Fibroblast of skin of left biceps (primary cell): ENCODE measurements at regions not wholly inside any gene's neighbourhood (a gene's known extent, or its start where the extent isn't known, plus 50 kb on each side); places are given as distances from the start of the nearest gene placed in this dataset.
"Not testable (repeated sequence)": the region's sequence is repeated elsewhere in the genome, so short reads cannot be mapped to it uniquely, and the experiment has no call there.

ENCODE experiments used
- DNase-seq, 2 experiments: peaks; one replicate each; pipeline ENCODE4 v3.0.0-alpha.2; 2013; ENCODE audit warnings: low read depth in 2 of 2

DNA sequence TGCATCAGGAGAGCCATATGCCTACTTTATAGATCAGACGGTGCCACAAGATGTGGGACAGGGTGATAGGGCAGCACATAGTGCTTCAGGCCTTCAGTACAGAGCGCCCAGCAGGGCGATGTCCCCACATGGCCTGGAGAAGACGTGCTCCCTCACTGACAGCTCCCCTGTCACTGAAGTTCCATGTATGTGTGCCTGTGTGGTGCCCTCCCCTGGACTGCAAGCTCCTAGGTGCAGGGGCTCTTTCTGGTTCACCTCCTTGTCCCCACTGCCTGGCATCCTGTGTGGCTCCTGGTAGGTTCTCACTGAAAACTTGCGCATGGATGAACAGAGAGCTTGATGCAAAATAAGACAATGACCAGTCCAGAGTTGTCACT, 233.1 kb downstream of the GADD45G start:
- no peak for DNase-seq

DNA sequence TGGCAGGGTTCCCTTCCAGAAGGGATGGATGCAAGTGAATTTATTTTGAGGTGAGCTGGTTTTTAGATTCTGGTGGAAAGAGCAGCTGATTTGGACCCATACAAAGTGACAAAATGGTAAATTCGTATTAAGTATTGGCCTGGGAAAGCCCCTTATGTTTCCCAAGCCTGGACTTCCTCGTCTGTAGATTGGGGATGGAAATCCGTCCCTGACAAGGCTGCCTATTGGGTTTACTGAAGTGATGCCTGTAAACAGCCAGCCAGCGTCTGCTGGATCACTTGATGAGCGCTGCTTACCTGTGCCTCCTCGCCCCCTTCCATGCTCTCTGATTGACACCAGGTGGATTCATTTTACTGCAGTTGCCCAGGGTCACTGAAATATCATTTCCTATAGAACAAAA, 233.8 kb downstream of the GADD45G start:
- no peak for DNase-seq

DNA sequence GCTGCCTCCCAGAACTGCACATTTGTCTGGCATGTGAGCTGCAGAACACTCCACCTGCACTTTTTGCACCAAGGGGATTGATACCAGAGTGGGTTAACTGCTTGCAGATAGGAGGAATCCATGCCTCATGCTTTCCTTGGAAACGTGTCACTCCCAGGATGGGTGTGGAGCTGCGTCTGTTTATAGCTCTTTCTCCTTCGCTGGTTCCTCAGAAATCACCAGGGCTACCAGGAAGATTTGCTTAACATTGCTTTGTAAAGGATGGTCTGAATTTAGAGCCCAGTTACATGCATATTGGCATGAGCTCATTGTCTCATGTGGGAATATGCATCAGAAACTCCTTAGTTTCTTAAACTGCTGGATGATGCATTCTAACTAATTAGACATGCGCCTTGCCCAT, 234.6 kb downstream of the GADD45G start:
- DNase-seq, result no peak

DNA sequence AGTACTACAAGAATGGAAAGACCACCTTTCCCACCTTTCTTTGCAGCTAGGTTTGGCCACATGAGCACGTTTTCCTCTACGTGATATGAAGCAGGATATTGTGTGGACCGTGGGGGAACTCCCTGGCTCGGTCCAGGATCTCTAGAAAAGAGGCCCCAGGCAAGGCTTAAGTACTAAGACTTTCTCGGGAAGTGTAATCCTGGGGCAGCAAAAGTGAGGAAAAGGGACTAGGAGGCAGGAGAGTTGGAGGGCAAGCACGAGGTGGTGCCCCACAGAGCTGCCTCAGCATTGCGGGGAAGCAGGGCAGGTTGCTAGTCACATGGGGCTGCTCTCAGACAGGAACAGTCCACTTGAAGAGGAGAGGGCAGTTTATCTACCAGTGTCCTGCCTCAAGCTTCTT, 235.1 kb downstream of the GADD45G start:
- DNase-seq, result no peak

DNA sequence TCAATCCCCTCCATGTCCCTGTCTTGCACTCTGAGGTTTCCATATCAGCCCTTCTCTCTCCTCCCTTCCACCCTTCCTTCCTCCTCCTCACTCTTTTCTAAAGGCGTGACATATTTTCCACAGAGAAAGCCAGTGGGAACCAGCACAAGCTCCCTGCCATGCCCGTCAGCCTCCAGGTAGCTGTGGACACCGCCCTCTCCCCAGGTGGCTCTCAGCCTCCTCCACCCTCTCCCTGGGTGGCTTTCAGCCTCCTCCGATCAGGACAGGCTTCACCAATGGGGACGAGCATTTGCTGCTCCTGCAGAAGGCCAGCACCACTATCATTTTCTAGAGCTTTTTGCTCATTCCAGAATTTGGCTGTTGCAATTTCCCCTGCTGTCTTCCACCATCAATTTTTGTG, 236.6 kb downstream of the GADD45G start:
- no peak for DNase-seq

DNA sequence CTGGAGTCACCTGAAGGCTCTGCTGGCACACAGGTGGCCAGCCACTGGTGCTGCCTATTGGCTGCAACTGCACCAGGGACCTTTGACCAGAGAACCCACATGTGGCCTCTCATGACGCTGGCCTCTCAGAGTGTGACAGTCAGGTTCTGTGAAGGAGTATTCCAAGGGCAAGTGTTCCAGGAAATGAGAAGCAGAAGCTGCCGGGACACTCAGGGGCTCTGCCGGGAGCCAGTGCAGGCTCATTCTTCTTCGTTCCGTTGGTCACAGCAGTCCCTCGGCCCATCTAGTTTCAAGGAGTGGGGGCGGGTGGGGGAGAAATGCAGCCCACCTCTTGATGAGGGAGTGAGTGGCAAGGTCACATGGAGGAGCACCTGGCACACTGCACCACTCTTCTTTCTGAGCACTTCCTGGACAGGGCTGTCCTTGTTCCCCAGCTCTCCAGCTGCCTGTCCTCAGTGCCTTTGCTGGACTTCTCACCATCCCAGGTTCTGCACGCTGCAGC, 237.5 kb downstream of the GADD45G start:
- no peak for DNase-seq

DNA sequence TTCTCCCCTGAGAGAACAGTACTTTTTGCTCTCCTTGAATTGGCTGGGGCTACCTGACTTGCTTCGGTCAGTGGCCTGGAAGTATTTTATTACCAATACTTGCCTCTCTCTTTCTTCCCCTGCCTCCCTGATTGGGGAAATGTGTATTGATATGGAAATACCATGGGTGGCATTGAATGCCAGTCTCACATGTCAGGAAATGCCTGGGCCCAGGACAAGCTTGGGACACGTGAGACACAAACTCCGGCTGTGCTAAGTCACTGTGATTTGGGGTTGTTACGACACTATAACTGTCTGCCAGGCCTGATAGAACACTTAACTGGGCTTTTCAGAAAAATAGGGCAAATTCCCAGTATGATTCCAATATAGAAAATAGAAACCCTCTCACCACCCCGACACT, 238.3 kb downstream of the GADD45G start:
- no peak for DNase-seq

DNA sequence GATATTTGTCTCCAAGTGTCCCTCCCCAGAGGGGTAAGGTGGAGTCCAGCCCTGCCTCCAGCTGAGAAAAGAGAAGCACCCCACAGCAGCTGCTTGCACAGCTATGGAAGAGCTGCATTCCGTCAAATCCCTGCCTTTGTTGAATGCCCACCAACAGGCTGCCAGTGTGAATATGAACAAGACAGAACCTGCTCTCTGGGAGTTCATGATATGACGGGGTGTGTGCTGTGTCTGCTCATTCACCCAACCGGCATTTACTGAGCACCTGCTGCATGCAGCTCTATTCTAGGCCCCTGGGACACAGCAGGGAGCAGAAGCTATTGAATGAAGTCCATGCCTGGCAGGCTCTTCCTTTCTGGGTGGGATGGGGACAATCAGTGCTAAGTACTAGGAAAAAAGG, 238.8 kb downstream of the GADD45G start:
- DNase-seq, result no peak

- DNase-seq, result no peak
These were observed 239.3 kb downstream of the GADD45G start for GRCh38 chr9:89844075-89844474.

- no peak for DNase-seq
These were observed 239.7 kb downstream of the GADD45G start for GRCh38 chr9:89844535-89844934.

GRCh38 chr9:89845321-89845720, 240.5 kb downstream of the GADD45G start:
- DNase-seq, result no peak

DNA sequence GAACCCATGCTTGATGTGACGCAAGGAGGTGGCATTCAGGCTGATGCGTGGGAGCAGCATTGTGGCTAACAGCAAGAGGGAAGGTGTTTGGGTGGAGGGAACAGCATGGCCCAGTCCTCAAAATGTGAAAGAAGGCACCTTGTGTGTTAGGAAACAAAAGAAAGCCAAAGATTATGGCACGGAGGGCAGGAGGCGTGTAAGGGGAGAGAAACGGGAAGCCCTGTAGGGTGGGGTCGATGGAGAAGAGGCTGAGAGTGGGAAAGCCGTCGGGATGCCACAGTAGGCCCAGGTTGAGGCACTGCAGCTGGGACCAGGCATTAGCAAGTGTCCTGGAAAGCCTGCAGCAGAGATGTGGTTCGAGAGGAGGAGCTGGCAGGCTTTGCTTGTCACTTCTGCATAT, 241.1 kb downstream of the GADD45G start:
- DNase-seq, result no peak

DNA sequence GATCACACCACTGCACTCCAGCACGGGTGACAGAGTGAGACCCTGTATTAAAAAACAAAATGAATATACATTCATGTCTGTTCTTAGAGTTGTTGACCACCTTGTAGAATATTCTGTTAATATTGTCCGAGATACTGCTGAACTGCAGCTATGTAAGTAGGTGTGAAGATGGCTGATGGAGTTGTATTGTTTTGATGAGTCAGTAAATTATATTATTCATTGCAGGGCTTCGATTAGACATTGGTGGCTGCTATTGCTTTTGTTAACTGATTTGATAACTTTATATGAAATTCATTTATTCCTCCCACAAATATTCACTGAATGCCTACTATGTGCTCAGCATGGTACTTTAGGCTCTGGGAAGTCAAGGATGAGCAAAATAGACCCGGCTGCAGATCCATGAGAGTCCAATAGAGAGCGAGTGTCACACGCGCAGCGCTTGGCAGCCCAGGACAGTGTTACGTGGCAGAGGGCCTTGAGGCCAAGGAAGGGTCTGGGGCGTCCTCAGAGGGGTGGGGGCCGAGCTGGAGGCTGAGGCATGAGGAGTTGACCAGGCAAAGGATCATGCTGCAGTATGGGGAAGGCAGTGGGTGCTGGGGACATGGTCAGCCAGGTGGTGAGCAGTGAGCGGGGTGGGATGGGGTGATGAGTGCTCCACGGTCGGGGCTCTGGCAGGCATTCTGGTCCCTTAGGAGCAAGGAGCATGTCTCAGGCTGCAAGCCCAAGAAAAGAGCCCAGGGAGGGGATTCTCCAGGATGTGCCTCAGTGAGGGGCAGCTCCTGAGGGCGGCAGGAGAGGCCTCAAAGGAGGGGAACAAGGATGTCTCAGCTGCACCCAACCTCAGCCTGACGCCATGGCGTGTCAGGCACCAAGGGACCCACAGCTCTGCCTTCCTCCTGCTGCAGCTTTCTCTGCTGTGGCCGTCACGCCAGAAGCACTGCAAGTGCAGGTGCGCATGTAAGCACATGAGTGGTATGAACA, 243.5 kb downstream of the GADD45G start:
- no peak for DNase-seq

DNA sequence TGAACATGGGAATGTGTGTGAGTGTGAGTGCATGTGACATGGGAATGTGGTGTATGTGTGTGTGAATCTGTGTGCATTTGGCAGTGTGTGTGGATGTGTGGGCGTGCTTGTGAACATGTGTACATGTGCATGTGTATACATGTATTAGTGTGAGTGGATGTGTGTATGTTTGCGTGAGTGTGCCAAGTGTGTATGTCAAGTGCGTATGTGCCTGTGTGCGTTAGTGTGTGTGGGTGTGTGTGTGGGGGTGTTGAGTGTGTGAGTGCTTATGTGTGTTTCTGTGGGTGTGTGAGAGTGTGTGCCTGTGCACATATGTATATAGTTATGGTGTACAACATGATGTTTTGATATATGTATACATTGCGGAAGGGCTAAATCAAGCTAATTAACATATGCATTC, 244.3 kb downstream of the GADD45G start:
- no peak for DNase-seq

DNA sequence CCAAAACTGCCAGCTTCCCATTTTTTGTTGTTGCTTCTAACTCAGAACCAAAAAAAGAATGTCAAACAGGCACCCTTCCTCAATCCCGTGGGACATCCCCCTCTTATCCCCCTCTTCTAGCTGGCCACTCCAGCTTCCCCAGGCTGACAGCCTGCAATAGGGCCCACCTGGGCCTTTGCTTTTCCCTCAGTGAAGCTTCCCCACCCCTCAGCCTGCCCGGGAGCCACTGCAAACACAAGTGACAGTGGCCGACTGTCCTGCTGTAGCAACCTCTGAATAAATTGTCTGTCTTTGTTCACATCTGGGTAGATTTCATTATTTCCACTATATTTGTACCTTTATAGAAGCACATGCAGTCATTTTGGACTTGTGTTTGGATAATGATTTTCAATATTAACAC, 245.3 kb downstream of the GADD45G start:
- DNase-seq, result no peak

DNA sequence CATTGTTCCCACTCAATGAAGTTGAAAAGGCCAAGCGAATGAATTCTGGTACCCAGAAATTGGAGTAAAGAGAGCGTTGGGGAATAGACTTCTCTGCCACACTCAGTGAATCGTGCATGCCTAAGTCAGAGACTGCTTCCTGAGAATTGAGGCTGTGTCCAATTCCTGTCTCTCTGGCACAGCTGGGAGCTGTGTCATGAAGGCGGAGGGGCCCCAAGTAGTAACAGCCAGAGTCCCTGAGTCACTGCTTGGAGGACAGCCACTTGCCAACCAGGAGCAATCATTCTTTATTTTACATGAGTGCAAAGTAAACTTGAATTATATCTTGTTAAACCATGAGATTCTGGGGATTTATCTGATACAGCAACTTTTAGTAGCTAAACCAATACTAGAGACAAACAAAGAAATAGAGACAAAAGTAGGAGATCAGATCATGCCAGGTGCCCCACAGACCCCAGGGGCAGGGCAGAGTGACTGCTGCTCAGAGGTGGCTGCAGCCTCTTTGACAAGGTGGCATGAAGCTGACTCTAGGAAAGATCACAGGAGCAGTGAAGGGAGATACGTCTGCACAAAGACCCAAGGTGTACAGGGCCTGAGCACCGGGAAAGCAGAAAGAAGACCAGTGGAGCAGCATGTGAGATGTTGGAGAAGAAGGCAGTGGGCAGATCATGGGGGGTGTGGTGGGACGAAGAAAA, 246.0 kb downstream of the GADD45G start:
- DNase-seq, result peak; percentile 8 to 13

DNA sequence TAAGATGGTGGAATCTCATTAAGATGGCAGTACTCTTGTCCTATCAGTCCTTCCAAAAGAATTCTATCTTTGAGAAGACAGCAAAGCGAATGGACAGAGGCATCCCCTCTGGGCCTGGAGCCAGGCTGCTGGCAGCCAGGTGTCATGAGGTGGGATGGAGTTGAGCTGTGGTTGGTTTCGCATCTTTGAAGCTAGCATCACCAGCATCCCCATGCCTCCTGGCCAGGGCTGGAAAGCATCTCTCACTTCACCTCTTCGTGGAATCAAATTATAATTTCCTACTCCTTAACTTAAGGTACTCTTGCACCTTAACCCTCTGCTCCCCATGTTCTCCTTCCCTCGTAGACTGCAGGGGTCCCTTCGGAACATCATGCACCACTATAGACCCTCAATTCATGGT, 248.3 kb downstream of the GADD45G start:
- DNase-seq, result no peak

- no peak for DNase-seq
These were observed 249.1 kb downstream of the GADD45G start for GRCh38 chr9:89853931-89854330.

DNA sequence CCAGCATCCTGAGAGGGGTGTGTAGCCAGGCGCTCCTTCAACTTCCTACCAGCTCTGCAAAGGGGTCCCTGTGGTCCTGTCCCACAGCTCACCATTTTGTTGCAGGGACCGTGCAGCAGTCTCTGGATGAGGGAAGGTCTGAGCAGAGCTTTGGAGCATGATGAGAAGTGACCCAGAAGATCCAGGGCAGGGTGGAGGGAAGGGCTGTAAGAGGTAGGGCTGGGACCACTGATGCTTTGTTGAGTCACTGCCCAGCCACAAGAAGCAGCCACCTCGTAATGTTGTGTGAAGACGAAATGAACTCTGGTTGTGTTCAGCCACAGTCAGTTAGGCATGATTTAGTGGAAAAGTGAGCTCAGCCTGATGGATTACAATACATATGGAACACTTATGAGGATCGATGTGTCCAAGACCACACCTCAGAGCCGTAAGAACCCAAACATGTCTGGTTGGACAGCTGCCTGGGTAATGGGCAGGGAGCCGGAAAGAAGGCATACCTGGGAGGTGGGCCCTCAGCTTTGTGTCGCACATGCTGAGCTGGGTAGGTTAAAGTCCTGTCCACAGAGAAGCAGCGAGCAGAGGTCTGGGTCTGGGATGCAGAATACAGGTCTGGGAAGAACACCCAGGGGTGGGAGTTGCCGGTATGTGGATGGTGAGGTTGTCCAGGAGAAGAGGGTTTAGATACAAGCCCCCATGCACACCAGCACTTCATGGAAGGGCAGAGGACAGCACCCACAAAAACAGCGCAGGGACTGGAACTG, 250.1 kb downstream of the GADD45G start:
- DNase-seq, result no peak

- not testable (repeated sequence) for DNase-seq
These were observed 251.5 kb downstream of the GADD45G start for GRCh38 chr9:89856296-89856695.

GRCh38 chr9:89856950-89857349, 252.1 kb downstream of the GADD45G start:
- not testable (repeated sequence) for DNase-seq

DNA sequence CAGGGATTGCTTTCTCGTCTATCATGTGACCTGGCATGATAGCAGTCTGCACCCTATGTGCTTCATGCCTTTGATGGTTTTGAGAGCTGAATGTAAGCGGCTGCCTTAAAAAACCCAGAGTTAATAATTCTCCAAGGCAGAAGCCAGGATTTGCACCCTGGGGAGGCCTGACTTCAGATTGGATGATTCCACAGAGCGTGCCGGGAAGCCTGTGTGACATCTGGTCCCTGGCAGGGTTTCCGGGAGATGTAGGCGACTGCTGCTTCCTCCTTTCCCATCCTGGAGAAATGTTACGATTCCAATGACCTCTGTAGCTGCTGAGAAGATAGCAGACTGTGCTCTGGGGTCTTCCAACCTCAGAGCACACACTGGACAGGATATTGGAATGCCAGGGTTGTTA, 255.0 kb downstream of the GADD45G start:
- not testable (repeated sequence) for DNase-seq
